ENCODE measurements at regions not wholly inside any gene's neighbourhood (a gene's known extent, or its start where the extent isn't known, plus 50 kb on each side); places are given as distances from the start of the nearest gene placed in this dataset.
"Not testable (repeated sequence)": the region's sequence is repeated elsewhere in the genome, so short reads cannot be mapped to it uniquely, and the experiment has no call there.

DNA sequence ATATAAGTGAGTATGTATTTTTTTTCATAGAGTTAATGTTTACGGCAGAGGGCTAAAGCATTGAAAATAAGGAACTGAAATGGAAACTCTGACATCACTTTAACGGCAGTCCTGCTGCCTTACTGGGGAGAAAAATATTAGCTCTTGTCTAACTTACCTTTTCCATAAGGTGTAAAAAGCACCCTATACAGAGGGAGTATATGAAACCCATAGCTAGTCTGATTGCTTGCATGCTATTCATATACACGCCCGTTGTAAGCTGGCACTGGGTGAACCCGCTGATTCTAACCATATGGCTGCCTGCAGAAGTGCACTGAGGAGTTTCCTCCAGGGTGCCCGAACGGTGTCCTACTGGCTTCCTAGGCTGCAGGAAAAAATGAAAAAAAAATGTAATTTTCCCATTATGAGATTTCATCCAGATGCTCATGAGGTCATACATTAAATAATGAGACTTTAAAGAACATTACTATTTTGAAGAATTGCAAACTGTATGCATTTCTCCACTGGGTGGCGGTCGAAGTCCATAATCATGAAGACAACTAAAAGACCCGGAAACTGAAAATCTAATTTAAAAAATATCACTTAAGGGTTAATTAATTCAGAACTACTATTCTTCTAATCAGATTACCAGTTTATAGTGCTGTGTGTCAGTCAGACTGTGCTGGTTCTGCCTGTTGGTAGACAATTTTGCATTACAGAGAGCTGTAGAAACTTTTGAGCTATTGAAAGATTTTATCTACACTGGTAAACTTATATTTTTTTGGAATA is 144.7 kb downstream of the ALX1 start:
- DNase-seq (ENCODE audit: low spot score): no peak

DNA sequence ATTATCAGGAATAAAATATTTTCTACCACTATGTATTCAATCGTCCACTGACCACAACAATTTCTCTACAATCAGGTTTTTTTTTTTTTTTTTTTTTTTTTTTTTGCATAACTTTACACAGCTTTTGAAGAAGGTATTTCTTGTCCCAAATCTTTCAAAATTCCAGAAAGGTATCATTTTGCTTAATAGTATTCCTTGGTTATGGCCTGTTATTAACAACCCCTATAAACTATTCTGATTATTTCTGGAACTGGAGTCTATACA is 145.3 kb downstream of the ALX1 start:
- DNase-seq (ENCODE audit: low spot score): no peak
- intact Hi-C loops (cut with DNase I): no loop called here

More for the DNA sequence above, 144.7 kb downstream of the ALX1 start:
- intact Hi-C loops (cut with DNase I): no loop called here

DNA sequence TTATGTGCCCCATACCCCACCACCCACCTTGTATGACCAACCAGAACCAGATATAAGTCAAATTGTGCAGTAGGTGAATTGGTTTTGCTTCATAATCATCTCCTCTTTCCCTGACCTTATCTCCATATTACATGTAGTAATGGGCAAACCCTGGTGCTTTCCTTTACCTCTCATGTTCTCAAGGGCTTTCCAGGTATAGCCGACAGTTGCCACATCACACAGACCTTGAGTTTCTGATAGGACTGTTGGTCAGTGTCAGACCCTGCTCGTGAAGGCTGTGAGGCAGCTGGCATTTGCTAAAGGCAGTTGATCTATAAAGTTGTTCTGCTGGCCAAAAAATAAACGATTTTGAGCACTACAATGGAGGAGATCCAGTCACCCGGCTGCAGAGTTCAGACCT is 145.9 kb downstream of the ALX1 start:
- DNase-seq (ENCODE audit: low spot score): no peak
- intact Hi-C loops (cut with DNase I): no loop called here

DNA sequence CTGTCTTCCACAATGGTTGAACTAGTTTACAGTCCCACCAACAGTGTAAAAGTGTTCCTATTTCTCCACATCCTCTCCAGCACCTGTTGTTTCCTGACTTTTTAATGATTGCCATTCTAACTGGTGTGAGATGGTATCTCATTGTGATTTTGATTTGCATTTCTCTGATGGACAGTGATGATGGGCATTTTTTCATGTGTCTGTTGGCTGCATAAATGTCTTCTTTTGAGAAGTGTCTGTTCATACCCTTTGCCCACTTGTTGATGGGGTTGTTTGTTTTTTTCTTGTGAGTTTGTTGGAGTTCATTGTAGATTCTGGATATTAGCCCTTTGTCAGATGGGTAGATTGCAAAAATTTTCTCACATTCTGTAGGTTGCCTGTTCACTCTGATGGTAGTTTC is 153.1 kb downstream of the ALX1 start:
- DNase-seq (ENCODE audit: low spot score); intact Hi-C loops (cut with DNase I): not testable (repeated sequence)

DNA sequence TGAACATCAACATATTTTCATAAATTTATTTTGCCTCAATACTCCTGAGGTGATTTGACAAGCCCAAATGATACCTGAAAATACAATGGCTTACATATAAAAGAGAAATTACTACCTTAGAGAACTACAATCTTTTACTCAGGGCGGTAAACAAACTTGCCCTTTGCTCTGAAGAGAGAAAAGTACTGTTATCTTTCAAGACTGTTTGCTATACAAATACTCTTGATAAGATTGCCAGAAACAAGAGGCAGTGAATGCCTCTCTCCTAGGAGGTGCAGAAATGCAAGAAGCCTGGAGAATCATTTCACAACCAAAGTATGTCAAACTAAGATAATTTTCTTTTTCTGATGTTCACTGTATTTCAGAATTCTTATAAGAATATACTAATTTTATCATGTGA is 160.3 kb downstream of the ALX1 start:
- DNase-seq (ENCODE audit: low spot score): no peak
- intact Hi-C loops (cut with DNase I): no loop called here

DNA sequence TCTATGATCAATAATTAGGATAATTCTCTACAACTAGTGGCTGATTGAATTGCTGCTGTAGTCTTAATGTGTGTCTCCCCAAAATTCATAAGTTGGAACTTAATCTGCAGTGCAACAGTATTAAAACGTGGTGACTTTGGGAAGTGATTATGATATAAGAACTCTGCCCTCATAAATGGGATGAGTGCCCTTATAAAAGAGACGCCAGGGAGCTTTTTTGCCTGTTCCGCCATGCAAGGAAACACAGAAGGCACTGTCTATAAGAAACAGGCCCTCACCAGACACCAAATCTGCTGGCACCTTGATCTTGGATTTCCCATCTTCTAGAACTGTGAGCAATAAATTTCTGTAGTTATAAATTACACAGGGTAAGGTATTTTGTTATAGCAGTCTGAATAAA is 161.0 kb downstream of the ALX1 start:
- intact Hi-C loops (cut with DNase I): no loop called here
- no peak for DNase-seq (ENCODE audit: low spot score)

DNA sequence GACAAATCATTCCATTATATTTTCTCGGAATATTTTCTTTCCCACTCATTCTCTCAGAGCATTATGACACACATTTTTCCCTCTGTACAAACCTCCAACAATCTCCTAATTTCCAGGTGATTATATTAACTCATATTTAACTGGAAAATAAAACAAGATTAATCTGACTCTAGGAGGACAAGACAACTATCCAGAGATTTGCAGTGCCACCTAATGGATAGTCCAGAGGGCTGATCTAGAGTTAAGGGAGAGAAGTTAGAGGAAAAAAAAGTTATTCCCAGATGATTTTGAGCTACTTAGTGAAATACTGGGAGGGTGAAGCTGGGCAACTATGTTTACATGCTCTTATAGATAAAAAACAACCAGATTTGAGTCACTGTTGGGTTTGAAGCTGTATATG is 161.7 kb downstream of the ALX1 start:
- intact Hi-C loops (cut with DNase I): no loop called here

DNA sequence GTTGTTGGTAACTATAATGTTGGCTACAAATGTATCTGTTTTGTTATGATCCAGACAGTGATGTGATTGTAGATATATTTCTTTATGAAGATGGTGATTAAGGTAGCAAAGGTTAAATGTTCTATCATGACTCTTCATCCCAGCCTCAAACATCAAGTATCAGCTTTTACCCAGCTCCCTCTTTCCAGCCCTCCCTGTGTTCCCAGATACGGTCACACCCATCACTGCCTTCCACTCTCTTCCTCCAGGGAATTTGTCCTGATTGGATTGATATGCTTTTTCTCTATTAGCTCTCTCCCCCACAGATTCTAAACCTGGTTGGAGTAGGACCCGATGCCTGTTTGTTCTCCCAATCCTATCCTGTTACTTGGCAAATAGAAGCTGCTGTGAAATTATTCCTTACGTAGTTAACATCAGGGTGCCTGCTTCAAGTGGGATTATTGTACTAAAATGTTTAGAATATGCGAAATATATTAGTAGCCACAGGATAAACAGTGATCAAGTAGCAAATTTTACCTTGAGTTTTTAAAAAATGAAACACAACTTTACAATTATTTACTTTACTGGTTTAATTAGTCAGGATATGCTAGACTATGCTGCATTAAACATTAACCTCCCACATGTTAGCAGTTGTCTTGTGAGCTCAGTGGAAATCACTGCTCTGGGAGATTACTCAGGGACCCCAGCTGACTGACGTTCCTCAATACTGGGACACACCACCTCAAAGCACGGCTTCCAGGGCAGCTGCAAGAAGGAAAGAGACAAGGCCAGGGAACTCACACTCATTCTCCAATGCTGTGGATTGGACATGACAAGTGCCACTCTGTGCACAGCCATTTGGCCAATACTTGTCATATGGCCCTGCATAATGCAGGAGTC is 165.3 kb downstream of the ALX1 start:
- no peak for DNase-seq (ENCODE audit: low spot score)
- intact Hi-C loops (cut with DNase I): no loop called here

More for the DNA sequence above, 161.7 kb downstream of the ALX1 start:
- DNase-seq (ENCODE audit: low spot score): no peak

DNA sequence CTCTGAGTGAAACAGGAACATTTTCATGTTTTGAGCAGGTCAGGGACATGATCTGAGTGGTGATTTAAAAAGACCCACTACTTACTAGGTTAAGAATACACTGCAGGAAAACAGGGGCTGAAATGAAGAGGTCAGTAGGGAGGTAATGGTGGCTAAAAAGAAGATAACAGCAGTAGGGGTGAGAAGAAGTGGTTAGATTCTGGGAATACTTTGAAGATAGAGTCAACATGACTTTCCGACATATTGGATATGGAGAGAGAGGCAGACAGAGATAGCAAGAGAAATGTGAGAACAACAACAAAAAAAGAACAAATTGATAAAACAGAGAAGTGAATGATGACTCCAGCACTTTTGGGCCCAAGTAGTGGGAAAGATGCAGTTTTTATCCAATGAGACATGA is 168.0 kb downstream of the ALX1 start:
- intact Hi-C loops (cut with DNase I): no loop called here

DNA sequence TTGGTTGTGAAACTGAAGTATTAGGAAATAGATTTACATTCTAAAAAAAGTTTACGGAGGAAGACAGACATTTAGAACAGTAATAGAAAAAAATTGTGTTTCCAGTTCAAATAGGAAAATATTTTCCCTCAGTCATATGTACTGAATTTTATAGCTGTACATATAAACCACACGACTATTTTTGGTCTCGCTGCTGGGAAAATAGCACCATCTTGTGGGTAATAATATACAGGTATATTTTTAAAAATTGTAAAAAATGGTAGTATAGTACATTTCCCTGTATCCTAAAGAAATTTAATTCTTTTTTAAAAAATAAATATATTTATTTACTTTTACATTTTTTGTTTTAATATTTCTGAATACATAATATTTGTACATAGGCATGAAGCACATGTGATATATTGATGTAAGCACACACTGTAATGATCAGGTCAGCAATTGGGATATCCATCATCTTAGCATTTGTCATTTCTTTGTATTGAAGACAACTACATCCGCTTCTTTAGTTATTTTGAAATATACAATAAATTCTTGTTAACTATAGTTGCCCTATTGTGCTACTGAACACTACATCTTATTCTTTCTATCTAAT is 168.6 kb downstream of the ALX1 start:
- no peak for DNase-seq (ENCODE audit: low spot score)
- intact Hi-C loops (cut with DNase I): no loop called here

More for the DNA sequence above, 168.0 kb downstream of the ALX1 start:
- no peak for DNase-seq (ENCODE audit: low spot score)

DNA sequence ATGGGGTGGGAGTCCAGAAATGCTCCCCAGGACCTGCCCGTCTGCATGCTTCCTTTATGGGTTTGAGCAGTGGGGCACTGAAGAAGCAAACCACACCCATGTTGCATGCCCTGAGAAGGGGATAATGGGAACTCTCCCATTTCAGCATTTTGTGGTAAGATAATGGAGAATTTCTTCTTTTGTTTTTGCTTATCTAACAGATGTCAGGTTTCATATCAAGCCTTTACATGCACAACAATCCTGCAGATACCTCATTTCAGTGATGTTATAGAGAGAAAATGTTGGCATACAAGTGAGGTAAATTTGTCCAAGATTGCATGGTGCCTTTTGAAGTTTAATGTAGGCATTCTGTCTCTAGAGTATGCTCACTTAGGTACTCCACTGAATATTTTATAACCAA is 177.0 kb downstream of the ALX1 start:
- intact Hi-C loops (cut with DNase I): no loop called here
- no peak for DNase-seq (ENCODE audit: low spot score)

DNA sequence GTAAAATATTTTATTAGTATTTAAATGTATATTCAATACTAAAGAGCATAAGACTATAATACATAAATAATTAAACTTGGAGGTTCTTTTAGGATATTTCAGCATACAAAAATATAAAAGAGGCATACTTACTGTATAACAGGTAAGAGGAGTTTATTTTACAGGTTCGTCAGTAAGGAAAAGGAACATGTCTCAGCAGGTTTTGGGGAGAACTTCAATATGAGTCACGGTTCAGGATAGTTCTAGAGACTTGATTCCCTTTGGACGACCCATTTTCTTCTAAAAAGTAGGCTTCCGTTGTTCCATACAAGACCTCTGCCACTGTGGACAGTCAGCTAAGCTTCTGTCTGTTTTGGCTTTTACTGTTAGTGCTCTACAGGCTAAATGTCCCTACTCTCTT is 181.1 kb downstream of the ALX1 start:
- intact Hi-C loops (cut with DNase I): no loop called here
- no peak for DNase-seq (ENCODE audit: low spot score)

DNA sequence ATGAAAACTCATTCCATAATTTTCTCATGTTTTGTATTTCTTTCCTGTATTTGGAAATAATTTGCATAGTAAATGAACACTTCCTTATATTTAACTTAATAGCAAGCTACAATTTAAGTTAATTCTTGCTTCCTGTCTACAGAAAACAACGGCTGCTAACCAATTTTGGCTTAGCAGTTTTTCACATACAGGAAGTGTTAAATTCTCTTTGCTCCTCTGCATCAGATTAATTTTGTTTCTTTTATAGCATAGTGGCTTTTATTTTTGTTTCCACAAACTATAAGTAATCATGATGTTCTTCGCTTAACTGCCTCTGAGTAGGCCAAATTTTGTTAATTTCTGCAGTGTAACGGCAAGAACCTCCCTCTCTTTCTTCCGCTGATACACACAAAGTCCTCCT is 182.9 kb downstream of the ALX1 start:
- DNase-seq (ENCODE audit: low spot score): no peak
- intact Hi-C loops (cut with DNase I): no loop called here

DNA sequence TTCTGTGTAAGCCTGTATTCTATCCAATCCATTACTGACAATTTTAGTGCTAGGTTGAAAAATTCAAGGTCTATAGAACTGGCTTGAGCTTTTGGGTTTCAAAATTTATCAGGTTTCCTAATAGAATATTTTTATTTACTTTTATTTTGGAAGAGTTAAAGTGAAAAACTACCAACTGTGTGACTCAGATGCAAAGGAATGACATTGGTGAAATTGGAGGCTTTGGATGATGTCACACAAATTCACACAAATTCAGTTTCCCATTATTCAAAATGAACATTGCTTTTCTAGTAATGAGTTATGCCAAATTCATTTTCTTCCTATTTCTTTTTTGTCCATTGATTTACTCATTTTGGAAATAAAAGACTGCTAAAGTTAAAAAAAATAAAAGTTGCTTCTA is 186.9 kb downstream of the ALX1 start:
- DNase-seq (ENCODE audit: low spot score): no peak
- intact Hi-C loops (cut with DNase I): loop anchor here (5.0 kb wide), 1 partner anchor 455 kb away; no protein-coding TSS in a partner anchor

DNA sequence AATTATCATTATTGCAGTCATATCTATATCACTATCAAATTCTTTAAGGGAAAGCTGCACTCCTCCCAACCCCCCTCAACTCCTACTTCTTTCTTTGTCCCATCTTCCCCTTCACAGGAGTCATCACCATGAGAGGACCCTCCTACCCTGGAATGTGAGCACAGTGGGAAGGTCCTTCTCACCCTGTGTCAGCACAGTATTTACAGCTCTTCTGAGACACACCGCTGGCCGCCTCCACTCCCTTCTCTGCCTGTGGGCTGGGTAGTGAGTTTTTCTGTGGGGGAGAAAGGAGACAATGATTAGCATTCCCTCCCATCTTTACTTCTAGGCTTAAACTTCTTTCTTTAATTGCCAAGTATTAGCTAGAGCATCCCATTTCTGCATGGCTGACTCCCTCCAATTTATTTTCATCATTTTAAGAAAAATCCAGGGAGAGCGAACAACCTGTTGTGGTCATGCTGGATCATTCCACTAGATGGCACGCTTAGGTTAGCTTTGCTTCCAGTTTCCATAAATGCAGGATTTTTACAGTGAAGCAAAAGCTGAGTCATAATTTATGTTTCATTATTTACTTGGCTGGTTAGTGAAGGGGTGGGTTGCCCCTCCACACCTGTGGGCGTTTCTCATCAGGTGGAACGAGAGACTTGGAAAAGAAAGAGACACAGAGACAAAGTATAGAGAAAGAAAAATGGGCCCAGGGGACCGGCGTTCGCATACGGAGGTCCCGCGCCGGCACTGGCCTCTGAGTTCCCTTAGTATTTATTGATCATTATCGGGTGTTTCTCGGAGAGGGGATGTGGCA is 188.5 kb downstream of the ALX1 start:
- DNase-seq (ENCODE audit: low spot score): no peak

DNA sequence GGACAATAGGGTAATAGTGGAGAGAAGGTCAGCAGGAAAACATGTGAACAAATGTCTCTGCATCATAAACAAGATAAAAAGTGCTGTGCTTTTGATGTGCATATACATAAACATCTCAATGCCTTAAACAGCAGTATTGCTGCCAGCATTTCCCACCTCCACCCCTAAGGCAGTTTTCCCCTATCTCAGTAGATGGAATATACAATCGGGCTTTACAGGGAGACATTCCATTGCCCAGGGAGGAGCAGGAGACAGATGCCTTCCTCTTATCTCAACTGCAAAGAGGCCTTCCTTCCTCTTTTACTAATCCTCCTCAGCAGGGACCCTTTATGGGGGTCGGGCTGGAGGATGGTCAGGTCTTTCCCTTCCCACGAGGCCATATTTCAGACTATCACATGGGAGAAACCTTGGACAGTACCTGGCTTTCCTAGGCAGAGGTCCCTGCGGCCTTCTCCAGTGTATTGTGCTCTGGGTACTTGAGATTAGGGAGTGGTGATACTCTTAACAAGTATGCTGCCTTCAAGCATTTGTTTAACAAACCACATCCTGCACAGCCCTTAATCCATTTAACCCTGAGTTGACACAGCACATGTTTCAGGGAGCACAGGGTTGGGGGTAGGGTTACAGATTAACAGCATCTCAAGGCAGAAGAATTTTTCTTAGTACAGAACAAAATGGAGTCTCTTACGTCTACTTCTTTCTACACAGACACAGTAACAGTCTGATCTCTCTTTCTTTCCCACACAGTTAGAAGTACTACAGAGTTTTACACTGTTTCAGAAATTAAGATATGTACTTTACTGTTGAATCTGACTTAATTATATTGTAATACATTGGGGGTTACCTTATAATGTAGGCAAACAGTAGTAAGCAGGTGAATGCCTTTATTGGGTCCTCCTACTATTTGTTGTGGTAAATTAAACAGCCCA is 189.4 kb downstream of the ALX1 start:
- DNase-seq (ENCODE audit: low spot score): not testable (repeated sequence)
- intact Hi-C loops (cut with DNase I): loop anchor here (2.0 to 5.0 kb wide), 2 partner anchors 403 to 453 kb away; no protein-coding TSS in a partner anchor

More for the DNA sequence above, 188.5 kb downstream of the ALX1 start:
- intact Hi-C loops (cut with DNase I): loop anchor here (2.0 to 5.0 kb wide), 2 partner anchors 404 to 454 kb away; no protein-coding TSS in a partner anchor

DNA sequence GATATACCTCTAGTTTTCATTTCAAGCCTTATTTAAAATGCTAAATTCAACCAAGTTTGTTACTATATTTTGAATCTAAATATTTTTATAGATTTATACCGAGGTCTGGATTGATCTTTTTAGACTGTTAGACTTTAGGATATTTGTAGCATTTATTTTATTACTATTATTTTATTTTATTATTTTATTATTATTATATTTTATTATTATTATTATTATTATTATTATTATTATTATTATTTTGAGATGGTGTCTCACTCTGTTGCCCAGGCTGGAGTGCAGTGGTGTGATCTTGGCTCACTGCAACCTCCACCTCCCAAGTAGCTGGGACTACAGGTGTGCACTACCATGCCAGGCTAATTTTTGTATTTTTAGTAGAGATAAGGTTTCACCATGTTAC is 195.3 kb downstream of the ALX1 start:
- intact Hi-C loops (cut with DNase I); DNase-seq (ENCODE audit: low spot score): not testable (repeated sequence)

DNA sequence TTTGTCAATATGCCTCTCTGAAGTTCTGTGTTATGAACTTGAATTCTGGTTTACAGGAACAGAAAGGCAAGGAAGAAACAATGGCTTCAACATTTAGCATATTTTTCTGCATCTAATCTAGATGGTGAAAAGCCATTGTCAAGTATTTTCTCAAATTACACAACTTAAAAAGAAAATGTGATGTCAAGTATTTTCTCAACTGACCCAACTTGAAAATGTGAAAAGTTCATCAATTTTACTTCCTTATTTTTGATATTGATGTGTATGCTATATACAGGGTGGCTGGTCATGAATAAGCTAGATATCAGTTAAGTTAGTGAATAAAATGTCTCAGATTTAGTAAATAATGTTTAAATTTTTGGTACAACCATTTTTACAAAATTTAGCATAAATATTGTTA is 196.7 kb downstream of the ALX1 start:
- no peak for DNase-seq (ENCODE audit: low spot score)
- intact Hi-C loops (cut with DNase I): no loop called here

DNA sequence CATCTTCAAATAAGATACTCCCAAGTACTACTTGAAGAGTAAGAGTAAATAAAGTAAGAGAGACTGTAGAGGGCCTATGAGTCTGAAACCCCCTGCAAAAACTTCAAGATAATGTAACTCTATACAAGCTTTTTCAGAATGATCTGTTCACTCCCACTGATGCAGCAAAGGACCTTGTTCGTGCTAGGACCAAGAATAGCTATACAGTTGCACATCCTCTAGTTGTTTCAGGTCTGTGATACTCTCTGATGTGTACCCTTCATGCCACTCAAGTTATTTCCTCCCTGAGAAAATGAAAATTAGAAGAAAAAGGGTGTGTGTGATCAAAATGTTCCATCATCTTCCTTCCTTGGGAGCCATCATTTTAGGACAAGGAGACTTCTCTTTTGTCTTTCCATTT is 204.4 kb downstream of the ALX1 start:
- intact Hi-C loops (cut with DNase I): no loop called here
- DNase-seq (ENCODE audit: low spot score): no peak

All from cardiac septum (tissue), 1 donor.